ENCODE measurements at regions not wholly inside any gene's neighbourhood (a gene's known extent, or its start where the extent isn't known, plus 50 kb on each side); places are given as distances from the start of the nearest gene placed in this dataset.

GRCh38 chr9:11537566-11537965 is 924.8 kb upstream of the PTPRD start:
- Histone ChIP-seq H3K9ac (replicated peaks; ENCODE audit: extremely low read depth, insufficient read depth, low read length) (no peak overlapping the region), H4K20me1 (replicated peaks; ENCODE audit: control insufficient read depth, extremely low read depth, insufficient read depth, low read length) (no peaks in the 10 kb centered on the region), H3K4me3 (replicated peaks in 1 of 3; ENCODE audit: insufficient read depth in 1 of 3, low read depth in 1 of 3, low read length in 3 of 3) (no peak overlapping the region), H3K4me1 (ENCODE audit: control insufficient read depth, extremely low read depth, insufficient read depth, low read length) (no peaks in the 10 kb centered on the region), H3K9me3 (replicated peaks; ENCODE audit: control insufficient read depth, insufficient read depth, low read length) (peaks cover 2% of the 10 kb centered on the region), H3K79me2 (ENCODE audit: control insufficient read depth, insufficient read depth, low read length) (no peaks in the 10 kb centered on the region), H3K27ac (ENCODE audit: insufficient read depth, low read depth, low read length) (no peak overlapping the region), H3K27me3 (ENCODE audit: control insufficient read depth in 2 of 2, insufficient read depth in 2 of 2, low read length in 2 of 2) (no peaks in the 10 kb centered on the region), H3K4me2 (ENCODE audit: insufficient read depth, low read length) (no peak overlapping the region), H2AFZ (ENCODE audit: low read depth, low read length) (no peak overlapping the region), H3K9me1 (replicated peaks; ENCODE audit: control insufficient read depth, extremely low read depth, insufficient read depth, low read length) (no peaks in the 10 kb centered on the region), H3K36me3 (ENCODE audit: control insufficient read depth in 2 of 2, extremely low read depth in 1 of 2, insufficient read depth in 2 of 2, low read length in 2 of 2) (no peaks in the 10 kb centered on the region)
- ChIA-PET CTCF (no interaction called here), POLR2A (no interaction called here)
- FAIRE-seq (no peak), DNase-seq (ENCODE audit: low read depth, low spot score) (no peak)
- dilution Hi-C loops (cut with MboI; ENCODE audit: extremely low pct_ligation_motif_present, low sequenced_read_pairs): no loop called here
- TF ChIP-seq JUN (IDR thresholded peaks at IDR 0.05; ENCODE audit: borderline replicate concordance, insufficient read depth, insufficient read length, low read depth) (no peak), MYC (IDR thresholded peaks at IDR 0.05; ENCODE audit: low read depth, low read length) (no peak), GATA2 (IDR thresholded peaks at IDR 0.05; ENCODE audit: insufficient read depth, insufficient read length, low read depth, low read length) (no peak), MAX (IDR thresholded peaks at IDR 0.05; ENCODE audit: insufficient read depth, insufficient read length) (no peak), CTCF (IDR thresholded peaks at IDR 0.05; ENCODE audit: extremely low read depth in 1 of 2, insufficient read depth in 1 of 2, low read depth in 1 of 2, low read length in 2 of 2) (no peak), POLR2A (IDR thresholded peaks at IDR 0.05; ENCODE audit: low read depth, low read length) (no peak), EZH2 (IDR thresholded peaks at IDR 0.05; ENCODE audit: borderline replicate concordance, low read depth, low read length, severe bottlenecking) (no peak), POLR2AphosphoS5 (IDR thresholded peaks at IDR 0.05; ENCODE audit: insufficient read depth, low read depth, low read length) (no peak), FOS (IDR thresholded peaks at IDR 0.05; ENCODE audit: borderline replicate concordance, insufficient read depth, low read length) (no peak)
- intact Hi-C loops (cut with micrococcal nuclease): no loop called here
- BruUV-seq (replicated peaks): no TSS peak
